HEK293 (cell line): ENCODE measurements at regions not wholly inside any gene's neighbourhood (a gene's known extent, or its start where the extent isn't known, plus 50 kb on each side); places are given as distances from the start of the nearest gene placed in this dataset.

Experiments
- CTCF ChIP-seq: fragments of 450-650 bp; formaldehyde crosslinking; IDR thresholded peaks from 2 replicates; pipeline ENCODE4 v1.5.1; 2016; ENCODE audit warnings: missing biosample characterization, missing genetic modification characterization
- EGR2 ChIP-seq: fragments of 450-650 bp; formaldehyde crosslinking; IDR thresholded peaks from 2 replicates; pipeline ENCODE4 v1.5.1; 2016; ENCODE audit warnings: low read depth, missing biosample characterization, missing genetic modification characterization
- ZNF148 ChIP-seq: fragments of 450-650 bp; formaldehyde crosslinking; IDR thresholded peaks from 2 replicates; pipeline ENCODE4 v1.5.0; 2017; ENCODE audit warnings: missing biosample characterization, missing genetic modification characterization, borderline replicate concordance
- ZNF239 ChIP-seq: fragments of 450-650 bp; formaldehyde crosslinking; IDR thresholded peaks from 2 replicates; pipeline ENCODE4 v1.5.1; 2016; ENCODE audit warnings: missing biosample characterization, missing genetic modification characterization
- ZNF274 ChIP-seq, 2 experiments: fragments of 200-500 bp in 1 of 2; fragments of 450-650 bp in 1 of 2; sonication (Bioruptor generic) in 1 of 2; formaldehyde crosslinking in 1 of 2; IDR thresholded peaks; 2 replicates each; pipeline versions ENCODE4 v1.5.1 to v1.6.1; 2014 to 2016; ENCODE audit warnings: borderline replicate concordance in 1 of 2, inconsistent platforms in 1 of 2, low read length in 1 of 2, missing biosample characterization in 1 of 2, missing genetic modification characterization in 1 of 2
- TF ChIP-seq, protein P1 (sequence below): sonication (generic); formaldehyde crosslinking; IDR thresholded peaks from 2 replicates; pipeline ENCODE4 v1.8.1; 2022; ENCODE audit warnings: mild to moderate bottlenecking, moderate library complexity, missing genetic modification reagents

GRCh38 chr6:1507251-1507650 lies 102.5 kb upstream of the FOXC1 start:
- TF ChIP-seq ZNF274 (IDR thresholded peaks at IDR 0.05; ENCODE audit: low read length), result no peak
- no peak for TF ChIP-seq ZNF274 (tag by site-specific recombination; IDR thresholded peaks at IDR 0.05; ENCODE audit: borderline replicate concordance)
- TF ChIP-seq, protein P1, sequence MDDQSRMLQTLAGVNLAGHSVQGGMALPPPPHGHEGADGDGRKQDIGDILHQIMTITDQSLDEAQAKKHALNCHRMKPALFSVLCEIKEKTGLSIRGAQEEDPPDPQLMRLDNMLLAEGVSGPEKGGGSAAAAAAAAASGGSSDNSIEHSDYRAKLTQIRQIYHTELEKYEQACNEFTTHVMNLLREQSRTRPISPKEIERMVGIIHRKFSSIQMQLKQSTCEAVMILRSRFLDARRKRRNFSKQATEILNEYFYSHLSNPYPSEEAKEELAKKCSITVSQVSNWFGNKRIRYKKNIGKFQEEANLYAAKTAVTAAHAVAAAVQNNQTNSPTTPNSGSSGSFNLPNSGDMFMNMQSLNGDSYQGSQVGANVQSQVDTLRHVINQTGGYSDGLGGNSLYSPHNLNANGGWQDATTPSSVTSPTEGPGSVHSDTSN, result no peak
- no peak for TF ChIP-seq CTCF (tag by site-specific recombination)
- no peak for TF ChIP-seq ZNF239 (tag by site-specific recombination)
- no peak for TF ChIP-seq EGR2
- TF ChIP-seq ZNF148 (tag by site-specific recombination), result no peak
